HL-60 (cell line): ENCODE measurements at regions not wholly inside any gene's neighbourhood (a gene's known extent, or its start where the extent isn't known, plus 50 kb on each side); places are given as distances from the start of the nearest gene placed in this dataset.

Experiments
- DNase-seq, 2 experiments: peaks; one replicate each; pipeline ENCODE4 v3.0.0-alpha.2; 2010 to 2020; ENCODE audit warnings: low read depth in 1 of 2, low spot score in 1 of 2
- H3K27ac ChIP-seq: fragments of 250-450 bp; sonication (Bioruptor Pico); replicated peaks from 2 replicates; pipeline ENCODE4 v1.5.1; 2020; ENCODE audit warnings: mild to moderate bottlenecking, moderate library complexity
- H3K27me3 ChIP-seq: fragments of 250-450 bp; sonication (Bioruptor Pico); 2 replicates; pipeline ENCODE4 v1.5.1; 2021; ENCODE audit warnings: mild to moderate bottlenecking, moderate library complexity; ENCODE audit not compliant: insufficient read depth, poor library complexity, severe bottlenecking
- H3K4me3 ChIP-seq: replicated peaks from 2 replicates; pipeline ENCODE4 v1.5.1; 2011; ENCODE audit warnings: mild to moderate bottlenecking, control low read depth, low read length; ENCODE audit not compliant: insufficient read depth
- CTCF ChIP-seq: IDR thresholded peaks from one replicate; pipeline ENCODE4 v1.5.1; 2011; ENCODE audit warnings: low read length, control low read depth, inconsistent platforms; ENCODE audit not compliant: insufficient read depth
- GABPA ChIP-seq: IDR thresholded peaks from 2 replicates; pipeline ENCODE4 v1.6.1; 2012; ENCODE audit warnings: low read depth
- POLR2AphosphoS5 ChIP-seq: IDR thresholded peaks from 2 replicates; pipeline ENCODE4 v1.6.1; 2012; ENCODE audit warnings: low read depth
- SPI1 ChIP-seq: IDR thresholded peaks from 2 replicates; pipeline ENCODE4 v1.6.1; 2012; ENCODE audit warnings: low read depth, mild to moderate bottlenecking, borderline replicate concordance
- TF ChIP-seq, protein P1 (sequence below): IDR thresholded peaks from 2 replicates; pipeline ENCODE4 v1.6.1; 2012; ENCODE audit warnings: low read depth; ENCODE audit not compliant: insufficient replicate concordance

DNA sequence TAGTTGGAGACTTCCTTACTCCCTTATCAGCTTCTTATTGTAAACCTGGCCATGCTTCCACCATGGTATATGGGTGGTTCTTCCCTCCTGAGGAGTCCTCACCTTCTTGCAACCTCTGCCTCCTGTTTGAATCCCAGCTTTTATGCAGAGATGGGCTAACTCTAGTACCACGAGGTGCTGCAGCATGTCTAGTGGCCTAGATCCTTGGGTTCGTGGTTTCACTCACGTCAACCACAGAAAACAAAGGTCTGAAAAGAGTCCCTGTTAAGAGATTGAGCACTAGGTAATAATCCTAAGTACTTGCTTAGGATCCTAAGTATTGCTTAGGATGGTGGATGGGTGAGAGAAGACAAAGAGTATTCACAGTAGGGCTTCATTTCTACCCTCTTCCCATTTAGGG lies 133.7 kb downstream of the FCRL5 start:
- Histone ChIP-seq H3K27me3 (no peaks in the 10 kb centered on the region), H3K27ac (no peak overlapping the region), H3K4me3 (no peak overlapping the region)
- DNase-seq, result no peak
- TF ChIP-seq GABPA (no peak), POLR2AphosphoS5 (no peak), SPI1 (no peak), CTCF (no peak)
- TF ChIP-seq, protein P1, sequence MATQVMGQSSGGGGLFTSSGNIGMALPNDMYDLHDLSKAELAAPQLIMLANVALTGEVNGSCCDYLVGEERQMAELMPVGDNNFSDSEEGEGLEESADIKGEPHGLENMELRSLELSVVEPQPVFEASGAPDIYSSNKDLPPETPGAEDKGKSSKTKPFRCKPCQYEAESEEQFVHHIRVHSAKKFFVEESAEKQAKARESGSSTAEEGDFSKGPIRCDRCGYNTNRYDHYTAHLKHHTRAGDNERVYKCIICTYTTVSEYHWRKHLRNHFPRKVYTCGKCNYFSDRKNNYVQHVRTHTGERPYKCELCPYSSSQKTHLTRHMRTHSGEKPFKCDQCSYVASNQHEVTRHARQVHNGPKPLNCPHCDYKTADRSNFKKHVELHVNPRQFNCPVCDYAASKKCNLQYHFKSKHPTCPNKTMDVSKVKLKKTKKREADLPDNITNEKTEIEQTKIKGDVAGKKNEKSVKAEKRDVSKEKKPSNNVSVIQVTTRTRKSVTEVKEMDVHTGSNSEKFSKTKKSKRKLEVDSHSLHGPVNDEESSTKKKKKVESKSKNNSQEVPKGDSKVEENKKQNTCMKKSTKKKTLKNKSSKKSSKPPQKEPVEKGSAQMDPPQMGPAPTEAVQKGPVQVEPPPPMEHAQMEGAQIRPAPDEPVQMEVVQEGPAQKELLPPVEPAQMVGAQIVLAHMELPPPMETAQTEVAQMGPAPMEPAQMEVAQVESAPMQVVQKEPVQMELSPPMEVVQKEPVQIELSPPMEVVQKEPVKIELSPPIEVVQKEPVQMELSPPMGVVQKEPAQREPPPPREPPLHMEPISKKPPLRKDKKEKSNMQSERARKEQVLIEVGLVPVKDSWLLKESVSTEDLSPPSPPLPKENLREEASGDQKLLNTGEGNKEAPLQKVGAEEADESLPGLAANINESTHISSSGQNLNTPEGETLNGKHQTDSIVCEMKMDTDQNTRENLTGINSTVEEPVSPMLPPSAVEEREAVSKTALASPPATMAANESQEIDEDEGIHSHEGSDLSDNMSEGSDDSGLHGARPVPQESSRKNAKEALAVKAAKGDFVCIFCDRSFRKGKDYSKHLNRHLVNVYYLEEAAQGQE, result no peak

DNA sequence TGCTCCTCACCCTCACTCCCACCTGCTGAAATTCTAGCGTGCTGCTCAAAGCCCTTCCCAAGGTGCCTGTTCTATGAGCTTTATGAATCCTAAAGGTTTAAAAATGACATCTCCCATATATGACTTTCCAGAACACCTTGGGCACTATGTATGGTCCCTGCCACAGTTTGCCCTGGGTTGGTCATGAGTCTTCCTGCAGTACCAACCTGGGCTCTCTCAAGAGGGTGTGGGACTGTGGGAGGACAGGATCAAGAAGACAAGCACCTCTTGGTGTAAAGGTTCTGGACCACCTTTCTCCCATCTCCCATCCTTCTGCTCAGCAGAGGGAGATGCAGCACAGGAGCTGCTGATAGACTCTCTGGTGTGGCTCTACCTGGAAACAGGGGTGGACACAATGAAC lies 134.1 kb downstream of the FCRL5 start:
- no peak for DNase-seq
- Histone ChIP-seq H3K4me3 (no peak overlapping the region), H3K27ac (no peak overlapping the region), H3K27me3 (no peaks in the 10 kb centered on the region)
- TF ChIP-seq SPI1, result no peak
- TF ChIP-seq, protein P1, result no peak
- TF ChIP-seq GABPA, result no peak
- TF ChIP-seq POLR2AphosphoS5, result no peak
- no peak for TF ChIP-seq CTCF

DNA sequence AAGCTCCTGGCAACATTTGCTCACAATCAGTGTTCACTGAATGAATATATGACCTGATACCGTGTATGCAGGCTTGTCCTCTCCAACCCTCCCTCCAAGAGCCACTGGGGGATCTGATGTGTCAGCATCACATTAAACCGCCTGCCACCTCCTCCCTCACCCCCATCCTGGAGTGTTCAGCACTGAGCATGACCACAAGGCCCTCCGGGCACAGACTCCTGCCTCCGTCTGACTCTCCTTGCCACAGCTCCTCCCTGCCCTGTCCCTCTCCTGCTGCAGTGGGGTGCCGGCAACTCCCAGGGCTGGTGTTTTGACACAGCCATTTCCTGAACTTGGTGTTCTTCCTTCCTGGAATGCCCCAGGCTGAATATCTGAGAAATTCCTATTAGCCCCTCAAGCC lies 136.7 kb downstream of the FCRL5 start:
- no peak overlapping the region for H3K27ac ChIP-seq
- no peak for DNase-seq
- no peak for TF ChIP-seq POLR2AphosphoS5
- no peak for TF ChIP-seq SPI1
- no peak for TF ChIP-seq GABPA
- TF ChIP-seq CTCF, result no peak
- TF ChIP-seq, protein P1, result no peak
- no peaks in the 10 kb centered on the region for H3K27me3 ChIP-seq
- H3K4me3 ChIP-seq, result no peak overlapping the region
